ENCODE measurements at regions not wholly inside any gene's neighbourhood (a gene's known extent, or its start where the extent isn't known, plus 50 kb on each side); places are given as distances from the start of the nearest gene placed in this dataset.

- no peak for FAIRE-seq
- no peak for ATAC-seq
- no peak overlapping the region for H3K4me2 ChIP-seq
- peaks cover 20% of the 10 kb centered on the region; the same call in 2 of the 3 replicates for H3K9me3 ChIP-seq
- CTCF ChIA-PET = interaction anchor here (0.8 to 1.5 kb wide), 4 partner anchors 15 to 539 kb away, joined by 3 to 5 read pairs (median 4); no protein-coding TSS in a partner anchor
- H3K4me1 ChIP-seq = peaks cover 3% of the 10 kb centered on the region; the same call in 1 of the 3 replicates
- POLR2A ChIA-PET = no interaction called here
- WGBS (ENCODE audit: missing lambda C conversion rate) = 74% methylated on average over 16 of the region's 16 CpGs
- TF ChIP-seq CEBPB (IDR thresholded peaks at IDR 0.05) = no peak
- TF ChIP-seq REST (IDR thresholded peaks at IDR 0.05) = no peak
- no peak for TF ChIP-seq MYC (IDR thresholded peaks at IDR 0.05; ENCODE audit: borderline replicate concordance, low read length)
- TF ChIP-seq KDM1A (IDR thresholded peaks at IDR 0.05; ENCODE audit: low read depth) = no peak
- no peak overlapping the region for H3K27ac ChIP-seq
- no peak for DNase-seq (ENCODE audit: low read depth in 1 of 2, low spot score in 1 of 2)
- no peak overlapping the region for H3K4me3 ChIP-seq
Measured at GRCh38 chr20:23230766-23231385, 119.7 kb upstream of the NXT1 start.

GRCh38 chr20:23229989-23230388, 120.6 kb upstream of the NXT1 start:
- WGBS (ENCODE audit: missing lambda C conversion rate) = 25% methylated on average over 3 of the region's 3 CpGs

GRCh38 chr20:23228912-23229311, 121.7 kb upstream of the NXT1 start:
- ATAC-seq (no peak), DNase-seq (ENCODE audit: low read depth in 1 of 2, low spot score in 1 of 2) (no peak), FAIRE-seq (peak; percentile 7)
- Histone ChIP-seq H3K9me3 (peaks cover 9% of the 10 kb centered on the region; the same call in 2 of the 3 replicates), H3K27ac (no peak overlapping the region), H3K4me3 (no peak overlapping the region), H3K4me1 (peaks cover 11% of the 10 kb centered on the region; the same call in 1 of the 3 replicates), H3K4me2 (no peak overlapping the region)
- CTCF ChIA-PET = interaction anchor here (0.9 to 2.1 kb wide), 3 partner anchors 16 to 115 kb away, joined by 3 to 7 read pairs (median 3); no protein-coding TSS in a partner anchor
- 36% methylated on average over 3 of the region's 3 CpGs for WGBS (ENCODE audit: missing lambda C conversion rate)
- POLR2A ChIA-PET = interaction anchor here (0.8 kb wide), 1 partner anchor 178 kb away, joined by 8 read pairs; no protein-coding TSS in a partner anchor
- no peak for TF ChIP-seq ATOH8 (CRISPR knock-in tag; IDR thresholded peaks at IDR 0.05; ENCODE audit: low read depth)
- no peak for TF ChIP-seq ELK1 (IDR thresholded peaks at IDR 0.05; ENCODE audit: low read depth, low read length)
- no peak for TF ChIP-seq HEYL (CRISPR knock-in tag; IDR thresholded peaks at IDR 0.05)

More at GRCh38 chr20:23229989-23230388, 120.6 kb upstream of the NXT1 start:
- no peak for ATAC-seq
- Histone ChIP-seq H3K9me3 (peaks cover 11% of the 10 kb centered on the region; the same call in 2 of the 3 replicates), H3K4me3 (no peak overlapping the region), H3K4me1 (peaks cover 10% of the 10 kb centered on the region; the same call in 1 of the 3 replicates), H3K27ac (no peak overlapping the region), H3K4me2 (no peak overlapping the region)
- ChIA-PET CTCF (no interaction called here), POLR2A (no interaction called here)
- TF ChIP-seq HDAC2 (IDR thresholded peaks at IDR 0.05) (no peak), POLR2A (IDR thresholded peaks at IDR 0.05; ENCODE audit: low read length) (no peak), RCOR1 (IDR thresholded peaks at IDR 0.05; ENCODE audit: low read depth, low read length) (no peak), CHD2 (IDR thresholded peaks at IDR 0.05; ENCODE audit: low read length, partially characterized antibody) (no peak), RNF2 (IDR thresholded peaks at IDR 0.05; ENCODE audit: borderline replicate concordance, low read depth) (no peak), MYC (IDR thresholded peaks at IDR 0.05; ENCODE audit: borderline replicate concordance, low read length) (no peak), FOSB (CRISPR knock-in tag; IDR thresholded peaks at IDR 0.05) (no peak), HES2 (IDR thresholded peaks at IDR 0.05) (no peak), NR3C1 (IDR thresholded peaks at IDR 0.05) (no peak), TFCP2L1 (CRISPR knock-in tag; IDR thresholded peaks at IDR 0.05) (no peak), SREBF2 (IDR thresholded peaks at IDR 0.05) (no peak), CHD4 (IDR thresholded peaks at IDR 0.05; ENCODE audit: borderline replicate concordance) (no peak), EHMT2 (IDR thresholded peaks at IDR 0.05; ENCODE audit: low read depth) (no peak), MAFK (IDR thresholded peaks at IDR 0.05; ENCODE audit: partially characterized antibody) (no peak)
- DNase-seq (ENCODE audit: low read depth in 1 of 2, low spot score in 1 of 2) = no peak
- FAIRE-seq = no peak
